Skeletal muscle tissue (tissue), 3 donors: ENCODE measurements at regions not wholly inside any gene's neighbourhood (a gene's known extent, or its start where the extent isn't known, plus 50 kb on each side); places are given as distances from the start of the nearest gene placed in this dataset.

Experiments
- H3K27ac ChIP-seq: one replicate; pipeline ENCODE4 v1.7.0; 2013; ENCODE audit warnings: mild to moderate bottlenecking, low read depth, low read length, inconsistent platforms
- H3K27me3 ChIP-seq, 3 donors: one replicate each; pipeline ENCODE4 v1.7.0; 2013; ENCODE audit warnings: low read length in 3 of 3; ENCODE audit not compliant: control insufficient read depth in 3 of 3, insufficient read depth in 3 of 3
- H3K36me3 ChIP-seq, 3 donors: one replicate each; pipeline ENCODE4 v1.7.0; 2013; ENCODE audit warnings: low read length in 3 of 3; ENCODE audit not compliant: control insufficient read depth in 3 of 3, insufficient read depth in 3 of 3
- H3K4me1 ChIP-seq, 3 donors: one replicate each; pipeline ENCODE4 v1.7.0; 2013; ENCODE audit warnings: low read length in 3 of 3, mild to moderate bottlenecking in 3 of 3; ENCODE audit not compliant: control insufficient read depth in 3 of 3, insufficient read depth in 3 of 3
- H3K4me3 ChIP-seq, 3 donors: one replicate each; pipeline ENCODE4 v1.7.0; 2013; ENCODE audit warnings: low read length in 3 of 3
- H3K9ac ChIP-seq, 3 donors: one replicate each; pipeline ENCODE4 v1.7.0; 2013; ENCODE audit warnings: low read length in 3 of 3, mild to moderate bottlenecking in 3 of 3, moderate library complexity in 2 of 3, low read depth in 1 of 3
- H3K9me3 ChIP-seq, 3 donors: one replicate each; pipeline ENCODE4 v1.7.0; 2013; ENCODE audit warnings: low read length in 3 of 3; ENCODE audit not compliant: control insufficient read depth in 3 of 3
- donor health status: Osteomylitis.

DNA sequence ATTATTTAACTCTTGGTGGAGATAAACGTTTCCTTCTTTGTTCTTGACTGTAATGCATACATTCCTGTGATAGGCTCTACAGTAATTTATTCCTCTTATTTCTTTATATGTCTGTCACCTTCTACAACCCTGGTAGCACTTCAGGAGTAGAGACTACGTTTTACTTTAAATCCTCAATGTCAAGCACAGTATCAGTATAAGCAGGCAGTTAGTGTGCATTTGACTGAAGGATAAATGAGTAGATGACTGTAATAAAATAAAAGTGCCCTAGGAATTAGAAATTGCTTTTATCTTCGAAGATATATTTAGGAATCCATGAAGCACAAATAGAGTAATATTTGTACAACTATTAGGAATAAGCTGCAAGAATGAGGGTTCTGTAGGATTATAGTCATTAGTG lies 599.6 kb upstream of the PRMT6 start:
- Histone ChIP-seq H3K36me3 (no peaks in the 10 kb centered on the region), H3K4me1 (no peaks in the 10 kb centered on the region), H3K4me3 (no peak overlapping the region), H3K27me3 (no peaks in the 10 kb centered on the region), H3K9ac (no peak overlapping the region), H3K27ac (no peak overlapping the region), H3K9me3 (no peaks in the 10 kb centered on the region)

DNA sequence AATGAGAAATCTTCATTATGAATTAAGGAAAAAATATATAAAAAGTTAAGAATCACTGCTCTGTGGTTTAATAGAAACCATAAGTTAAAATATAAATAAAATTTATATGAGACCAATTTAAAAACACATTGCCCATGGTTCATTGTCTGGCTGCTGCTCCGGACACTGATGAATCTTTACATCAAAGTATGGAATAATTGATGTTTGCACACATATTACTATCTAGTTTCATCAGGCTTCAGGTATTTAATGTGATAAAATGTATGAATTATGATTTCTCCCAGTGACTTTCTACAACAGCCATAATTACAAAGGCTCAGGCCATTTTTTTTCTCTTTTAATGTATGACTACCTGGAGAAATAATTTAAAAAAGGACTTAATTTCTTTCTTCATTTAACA lies 599.1 kb upstream of the PRMT6 start:
- H3K27me3 ChIP-seq = no peaks in the 10 kb centered on the region

DNA sequence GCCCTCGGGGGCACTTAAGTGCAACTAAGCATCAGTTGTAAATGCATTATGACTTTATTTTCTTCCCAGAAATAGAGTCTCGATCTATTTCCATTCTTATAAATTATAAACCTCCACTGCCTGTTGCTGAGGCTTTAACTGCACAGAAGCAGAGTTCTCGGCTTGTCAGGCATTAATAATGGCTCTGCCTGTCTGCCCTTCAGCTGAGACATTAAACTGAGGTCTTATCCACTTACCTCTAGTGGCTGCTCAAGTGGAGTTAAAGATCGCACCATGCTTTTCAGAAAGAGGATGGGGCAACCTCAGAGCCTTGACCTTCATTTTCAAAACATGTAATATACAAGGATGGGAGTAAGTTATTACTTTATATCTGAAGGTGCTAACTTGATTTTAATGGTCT lies 597.6 kb upstream of the PRMT6 start:
- H3K4me1 ChIP-seq = no peaks in the 10 kb centered on the region
- no peaks in the 10 kb centered on the region for H3K27me3 ChIP-seq
- no peak overlapping the region for H3K4me3 ChIP-seq
- H3K27ac ChIP-seq = no peak overlapping the region
- no peaks in the 10 kb centered on the region for H3K36me3 ChIP-seq
- H3K9me3 ChIP-seq = no peaks in the 10 kb centered on the region
- no peak overlapping the region for H3K9ac ChIP-seq

More for the DNA sequence above, 599.1 kb upstream of the PRMT6 start:
- no peak overlapping the region for H3K9ac ChIP-seq
- no peak overlapping the region for H3K4me3 ChIP-seq
- no peak overlapping the region for H3K27ac ChIP-seq
- no peaks in the 10 kb centered on the region for H3K36me3 ChIP-seq
- no peaks in the 10 kb centered on the region for H3K4me1 ChIP-seq
- H3K9me3 ChIP-seq = no peaks in the 10 kb centered on the region

DNA sequence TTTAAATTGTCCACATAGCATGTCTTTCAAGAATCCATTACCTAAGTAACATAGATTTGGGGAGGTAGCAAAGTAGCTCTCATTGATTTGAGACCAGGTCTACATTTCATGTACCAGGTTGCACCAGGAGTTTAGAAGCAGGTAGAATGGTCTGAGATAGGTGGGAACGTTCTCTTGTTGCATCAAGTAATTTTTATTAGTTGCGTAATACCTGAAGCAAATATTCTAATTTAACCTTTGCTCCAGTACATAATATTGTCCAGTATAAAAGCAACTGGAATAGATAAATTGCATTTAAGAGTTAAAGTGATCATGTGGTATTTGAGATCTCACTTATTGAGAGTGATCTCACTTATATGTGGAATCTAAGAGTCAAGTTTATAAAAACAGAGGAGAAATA lies 597.1 kb upstream of the PRMT6 start:
- no peaks in the 10 kb centered on the region for H3K9me3 ChIP-seq
- no peaks in the 10 kb centered on the region for H3K27me3 ChIP-seq
- H3K4me3 ChIP-seq = no peak overlapping the region
- H3K27ac ChIP-seq = no peak overlapping the region
- no peaks in the 10 kb centered on the region for H3K36me3 ChIP-seq
- H3K9ac ChIP-seq = no peak overlapping the region
- H3K4me1 ChIP-seq = no peaks in the 10 kb centered on the region

DNA sequence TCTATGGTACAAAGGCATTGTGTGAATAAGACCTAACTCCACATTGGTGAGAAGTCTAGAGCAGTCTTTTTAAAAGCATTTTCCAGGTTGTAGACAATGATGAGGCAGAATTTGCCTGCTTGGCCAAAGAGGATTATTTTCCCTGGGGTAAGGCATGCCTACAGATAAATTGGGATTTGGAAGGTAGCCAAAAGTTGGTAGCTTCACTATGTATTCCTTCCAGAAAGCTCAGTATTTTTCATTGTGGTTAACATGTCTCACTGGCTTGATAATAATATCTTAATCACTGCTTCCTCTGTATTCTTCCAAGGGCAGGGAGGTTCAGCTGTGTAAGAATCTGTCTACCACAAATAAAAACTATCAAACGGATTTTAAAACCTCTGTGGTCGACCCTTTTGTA lies 590.8 kb upstream of the PRMT6 start:
- Histone ChIP-seq H3K36me3 (no peaks in the 10 kb centered on the region), H3K4me1 (no peaks in the 10 kb centered on the region), H3K27ac (no peak overlapping the region), H3K9me3 (peaks cover 0 to 4% (median 3%) of the 10 kb centered on the region in 3 donors), H3K27me3 (no peaks in the 10 kb centered on the region), H3K9ac (no peak overlapping the region), H3K4me3 (no peak overlapping the region)

DNA sequence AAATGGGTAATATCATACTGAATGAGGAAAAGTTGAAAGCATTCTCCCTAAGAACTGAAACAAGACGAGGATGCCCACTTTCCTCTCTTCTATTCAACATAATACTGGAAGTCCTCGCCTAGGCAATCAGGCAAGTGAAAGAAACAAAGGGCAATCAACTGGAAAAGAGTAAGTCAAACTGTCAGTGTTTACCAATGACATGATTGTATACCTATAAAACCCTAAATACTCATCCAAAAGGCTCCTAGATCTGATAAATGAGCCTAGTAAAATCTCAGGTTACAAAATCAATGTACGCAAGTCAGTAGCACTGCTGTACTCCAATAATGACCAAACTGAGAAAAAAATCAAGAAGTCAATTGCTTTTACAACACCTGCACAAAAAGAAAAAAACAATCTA lies 575.8 kb upstream of the PRMT6 start:
- no peak overlapping the region for H3K9ac ChIP-seq
- H3K36me3 ChIP-seq = no peaks in the 10 kb centered on the region
- no peak overlapping the region for H3K27ac ChIP-seq
- no peaks in the 10 kb centered on the region for H3K27me3 ChIP-seq
- no peaks in the 10 kb centered on the region for H3K4me1 ChIP-seq
- peaks cover 0 to 3% (median 0%) of the 10 kb centered on the region in 3 donors for H3K9me3 ChIP-seq
- H3K4me3 ChIP-seq = no peak overlapping the region

DNA sequence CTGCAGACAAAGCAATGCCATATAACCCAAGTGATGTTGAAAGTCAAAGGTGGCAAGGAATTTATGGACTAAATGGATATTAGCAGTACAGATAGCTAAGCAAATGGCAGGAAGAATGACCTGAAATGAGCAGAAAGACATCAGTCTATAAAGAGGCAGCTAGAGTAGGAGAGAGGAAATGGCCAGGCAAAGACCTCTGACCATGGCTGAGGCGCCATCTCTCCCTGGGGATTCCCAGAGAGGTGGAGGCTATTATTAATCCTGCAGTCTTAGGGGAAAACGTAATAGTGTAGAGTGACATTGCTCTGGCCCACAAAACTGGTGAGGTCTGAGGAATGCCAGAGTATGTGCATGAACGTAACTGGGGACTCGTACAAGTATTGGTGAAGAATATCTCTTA lies 563.6 kb upstream of the PRMT6 start:
- H3K9ac ChIP-seq = no peak overlapping the region
- no peaks in the 10 kb centered on the region for H3K36me3 ChIP-seq
- H3K27ac ChIP-seq = no peak overlapping the region
- H3K27me3 ChIP-seq = no peaks in the 10 kb centered on the region
- H3K9me3 ChIP-seq = no peaks in the 10 kb centered on the region
- H3K4me1 ChIP-seq = no peaks in the 10 kb centered on the region
- H3K4me3 ChIP-seq = no peak overlapping the region

DNA sequence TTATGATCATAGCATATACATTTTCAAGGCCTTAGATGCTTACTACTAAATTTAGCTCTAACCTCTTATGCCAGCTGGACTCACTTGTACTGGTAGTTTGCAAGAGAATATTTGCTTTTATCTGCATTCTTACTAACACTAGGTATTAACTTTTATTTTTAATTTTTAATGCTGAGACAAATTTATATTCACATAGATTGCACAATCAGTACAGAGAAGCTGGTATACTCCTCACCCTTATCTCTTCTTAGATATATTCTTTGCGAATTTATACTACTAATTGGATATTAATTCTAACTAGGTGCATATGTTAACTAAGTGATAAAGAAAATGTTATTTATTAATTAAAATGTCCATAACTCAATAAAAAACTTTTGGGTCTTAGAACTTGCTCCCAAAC lies 561.8 kb upstream of the PRMT6 start:
- no peak overlapping the region for H3K4me3 ChIP-seq
- H3K4me1 ChIP-seq = no peaks in the 10 kb centered on the region
- H3K36me3 ChIP-seq = no peaks in the 10 kb centered on the region
- no peak overlapping the region for H3K9ac ChIP-seq
- H3K27ac ChIP-seq = no peak overlapping the region
- no peaks in the 10 kb centered on the region for H3K27me3 ChIP-seq
- no peaks in the 10 kb centered on the region for H3K9me3 ChIP-seq

DNA sequence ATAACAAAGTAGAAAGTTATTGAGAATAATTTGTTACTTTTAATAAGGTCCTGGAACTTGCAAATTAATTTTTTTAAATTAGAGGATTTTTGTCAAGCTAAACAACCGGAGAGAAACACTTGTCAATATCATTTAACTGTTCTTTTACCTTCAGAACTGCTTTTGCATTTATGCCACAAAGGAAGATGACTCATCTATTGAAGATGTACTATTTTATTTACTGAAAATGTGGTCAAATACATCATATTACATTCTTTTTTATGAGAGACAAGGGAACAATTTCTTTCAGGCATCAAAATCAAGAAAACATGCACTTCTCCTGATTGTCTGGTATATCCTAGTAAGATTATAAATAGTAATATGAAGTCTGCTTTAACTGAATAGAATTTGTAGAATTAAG lies 558.2 kb upstream of the PRMT6 start:
- no peak overlapping the region for H3K9ac ChIP-seq
- no peak overlapping the region for H3K27ac ChIP-seq
- no peaks in the 10 kb centered on the region for H3K27me3 ChIP-seq
- no peaks in the 10 kb centered on the region for H3K4me1 ChIP-seq
- no peaks in the 10 kb centered on the region for H3K9me3 ChIP-seq
- no peak overlapping the region for H3K4me3 ChIP-seq
- H3K36me3 ChIP-seq = no peaks in the 10 kb centered on the region

DNA sequence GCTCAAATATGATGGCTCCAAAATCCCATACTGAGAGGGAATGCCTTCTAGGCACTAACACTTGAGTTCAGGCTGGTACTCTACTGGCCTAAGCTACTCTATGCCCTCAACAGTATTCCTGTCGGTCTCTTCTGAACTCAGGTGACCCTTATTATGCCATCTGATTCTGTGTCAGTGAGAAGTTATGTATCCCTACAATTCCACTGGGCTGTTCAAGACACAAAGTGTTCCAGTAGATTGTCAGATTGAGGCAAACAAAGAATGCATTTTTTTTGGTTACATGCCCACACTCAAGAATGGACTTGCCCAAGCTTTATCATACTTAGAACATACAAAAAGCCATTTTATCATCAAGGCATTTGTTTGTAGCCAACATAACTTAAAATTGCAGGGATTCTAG lies 553.8 kb upstream of the PRMT6 start:
- Histone ChIP-seq H3K4me3 (no peak overlapping the region), H3K4me1 (no peaks in the 10 kb centered on the region), H3K9ac (no peak overlapping the region), H3K9me3 (no peaks in the 10 kb centered on the region), H3K27ac (no peak overlapping the region), H3K36me3 (no peaks in the 10 kb centered on the region), H3K27me3 (no peaks in the 10 kb centered on the region)

DNA sequence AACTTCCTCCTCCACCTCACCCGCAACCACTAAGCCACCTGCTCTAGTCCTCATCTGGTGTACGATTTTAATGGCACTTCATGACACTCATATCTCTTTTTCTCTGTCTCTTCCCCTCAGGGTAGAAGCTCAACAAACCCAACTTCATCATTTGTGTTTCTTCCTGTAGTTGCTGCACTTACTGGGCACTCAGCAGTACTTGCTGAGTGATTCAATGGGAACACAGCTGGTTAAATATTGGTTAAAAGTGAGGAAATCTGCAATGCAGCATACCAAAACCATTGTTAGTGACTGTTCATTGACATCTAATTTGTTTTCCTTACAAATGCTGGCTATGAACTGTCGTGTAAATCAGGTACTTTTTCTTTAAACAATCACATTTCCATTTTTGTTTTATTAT lies 541.1 kb upstream of the PRMT6 start:
- H3K36me3 ChIP-seq = no peaks in the 10 kb centered on the region
- no peak overlapping the region for H3K27ac ChIP-seq
- H3K4me3 ChIP-seq = no peak overlapping the region
- no peaks in the 10 kb centered on the region for H3K9me3 ChIP-seq
- H3K4me1 ChIP-seq = no peaks in the 10 kb centered on the region
- no peaks in the 10 kb centered on the region for H3K27me3 ChIP-seq
- no peak overlapping the region for H3K9ac ChIP-seq
